ENCODE measurements at regions not wholly inside any gene's neighbourhood (a gene's known extent, or its start where the extent isn't known, plus 50 kb on each side); places are given as distances from the start of the nearest gene placed in this dataset.

DNA sequence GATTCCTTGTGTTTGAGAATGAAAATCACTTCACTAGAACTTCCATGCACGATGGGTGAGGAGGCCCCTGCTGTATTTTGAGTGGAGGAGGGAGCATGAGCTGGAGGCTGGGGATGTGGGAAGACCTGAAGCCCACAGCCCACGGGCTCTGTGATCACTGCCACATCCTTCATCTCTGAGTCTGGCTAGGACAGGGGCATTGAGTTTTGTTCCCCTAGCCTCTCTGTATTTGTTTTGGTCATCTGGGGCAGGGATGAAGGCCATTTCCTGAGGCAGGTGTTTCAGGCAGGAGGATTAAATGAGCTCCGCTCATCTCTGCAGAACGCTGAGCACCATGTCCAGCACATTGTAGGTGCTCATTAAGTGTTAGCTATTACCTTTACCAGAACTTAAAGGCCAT, 293.6 kb downstream of the GLRX3 start:
- intact Hi-C loops (cut with micrococcal nuclease; ENCODE audit: unreplicated experiment) (no loop called here), in situ Hi-C loops (cut with HindIII; ENCODE audit: low pct_unique_long_range_greater_than_20kb, low sequenced_read_pairs) (no loop called here)
- ATAC-seq, result no peak
- POLR2A ChIA-PET, result no interaction called here
- no peaks in the 10 kb centered on the region for H3K4me1 ChIP-seq (ENCODE audit: control insufficient read depth, insufficient read depth, low read length)
- no peak overlapping the region for H3K4me3 ChIP-seq (ENCODE audit: low read depth in 2 of 2, low read length in 2 of 2)
- no peak for TF ChIP-seq POLR2AphosphoS5 (IDR thresholded peaks at IDR 0.05; ENCODE audit: low read depth, low read length)
- no peak for TF ChIP-seq SIN3A (IDR thresholded peaks at IDR 0.05; ENCODE audit: borderline replicate concordance, insufficient read depth, low read depth, low read length)
- TF ChIP-seq TCF7L2 (IDR thresholded peaks at IDR 0.05; ENCODE audit: low read depth, low read length), result no peak
- TF ChIP-seq, protein P1, sequence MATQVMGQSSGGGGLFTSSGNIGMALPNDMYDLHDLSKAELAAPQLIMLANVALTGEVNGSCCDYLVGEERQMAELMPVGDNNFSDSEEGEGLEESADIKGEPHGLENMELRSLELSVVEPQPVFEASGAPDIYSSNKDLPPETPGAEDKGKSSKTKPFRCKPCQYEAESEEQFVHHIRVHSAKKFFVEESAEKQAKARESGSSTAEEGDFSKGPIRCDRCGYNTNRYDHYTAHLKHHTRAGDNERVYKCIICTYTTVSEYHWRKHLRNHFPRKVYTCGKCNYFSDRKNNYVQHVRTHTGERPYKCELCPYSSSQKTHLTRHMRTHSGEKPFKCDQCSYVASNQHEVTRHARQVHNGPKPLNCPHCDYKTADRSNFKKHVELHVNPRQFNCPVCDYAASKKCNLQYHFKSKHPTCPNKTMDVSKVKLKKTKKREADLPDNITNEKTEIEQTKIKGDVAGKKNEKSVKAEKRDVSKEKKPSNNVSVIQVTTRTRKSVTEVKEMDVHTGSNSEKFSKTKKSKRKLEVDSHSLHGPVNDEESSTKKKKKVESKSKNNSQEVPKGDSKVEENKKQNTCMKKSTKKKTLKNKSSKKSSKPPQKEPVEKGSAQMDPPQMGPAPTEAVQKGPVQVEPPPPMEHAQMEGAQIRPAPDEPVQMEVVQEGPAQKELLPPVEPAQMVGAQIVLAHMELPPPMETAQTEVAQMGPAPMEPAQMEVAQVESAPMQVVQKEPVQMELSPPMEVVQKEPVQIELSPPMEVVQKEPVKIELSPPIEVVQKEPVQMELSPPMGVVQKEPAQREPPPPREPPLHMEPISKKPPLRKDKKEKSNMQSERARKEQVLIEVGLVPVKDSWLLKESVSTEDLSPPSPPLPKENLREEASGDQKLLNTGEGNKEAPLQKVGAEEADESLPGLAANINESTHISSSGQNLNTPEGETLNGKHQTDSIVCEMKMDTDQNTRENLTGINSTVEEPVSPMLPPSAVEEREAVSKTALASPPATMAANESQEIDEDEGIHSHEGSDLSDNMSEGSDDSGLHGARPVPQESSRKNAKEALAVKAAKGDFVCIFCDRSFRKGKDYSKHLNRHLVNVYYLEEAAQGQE (IDR thresholded peaks at IDR 0.05; ENCODE audit: insufficient read depth in 1 of 2, low read depth in 2 of 2, low read length in 1 of 2), result no peak
- TF ChIP-seq, protein P2, sequence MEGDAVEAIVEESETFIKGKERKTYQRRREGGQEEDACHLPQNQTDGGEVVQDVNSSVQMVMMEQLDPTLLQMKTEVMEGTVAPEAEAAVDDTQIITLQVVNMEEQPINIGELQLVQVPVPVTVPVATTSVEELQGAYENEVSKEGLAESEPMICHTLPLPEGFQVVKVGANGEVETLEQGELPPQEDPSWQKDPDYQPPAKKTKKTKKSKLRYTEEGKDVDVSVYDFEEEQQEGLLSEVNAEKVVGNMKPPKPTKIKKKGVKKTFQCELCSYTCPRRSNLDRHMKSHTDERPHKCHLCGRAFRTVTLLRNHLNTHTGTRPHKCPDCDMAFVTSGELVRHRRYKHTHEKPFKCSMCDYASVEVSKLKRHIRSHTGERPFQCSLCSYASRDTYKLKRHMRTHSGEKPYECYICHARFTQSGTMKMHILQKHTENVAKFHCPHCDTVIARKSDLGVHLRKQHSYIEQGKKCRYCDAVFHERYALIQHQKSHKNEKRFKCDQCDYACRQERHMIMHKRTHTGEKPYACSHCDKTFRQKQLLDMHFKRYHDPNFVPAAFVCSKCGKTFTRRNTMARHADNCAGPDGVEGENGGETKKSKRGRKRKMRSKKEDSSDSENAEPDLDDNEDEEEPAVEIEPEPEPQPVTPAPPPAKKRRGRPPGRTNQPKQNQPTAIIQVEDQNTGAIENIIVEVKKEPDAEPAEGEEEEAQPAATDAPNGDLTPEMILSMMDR (IDR thresholded peaks at IDR 0.05), result no peak
- H3K9me3 ChIP-seq (ENCODE audit: control insufficient read depth, insufficient read depth, low read depth, low read length), result no peaks in the 10 kb centered on the region
- peaks cover 2% of the 10 kb centered on the region; the same call in 1 of the 2 replicates for H3K27me3 ChIP-seq (ENCODE audit: control insufficient read depth, insufficient read depth, low read length)
- CTCF ChIA-PET, result no interaction called here
- BruUV-seq (replicated peaks), result no TSS peak
- H3K27ac ChIP-seq (ENCODE audit: low read length), result no peak overlapping the region
- no peaks in the 10 kb centered on the region for H3K36me3 ChIP-seq (ENCODE audit: control insufficient read depth, insufficient read depth, low read length)
- no peak for DNase-seq (ENCODE audit: low read depth, low spot score)

DNA sequence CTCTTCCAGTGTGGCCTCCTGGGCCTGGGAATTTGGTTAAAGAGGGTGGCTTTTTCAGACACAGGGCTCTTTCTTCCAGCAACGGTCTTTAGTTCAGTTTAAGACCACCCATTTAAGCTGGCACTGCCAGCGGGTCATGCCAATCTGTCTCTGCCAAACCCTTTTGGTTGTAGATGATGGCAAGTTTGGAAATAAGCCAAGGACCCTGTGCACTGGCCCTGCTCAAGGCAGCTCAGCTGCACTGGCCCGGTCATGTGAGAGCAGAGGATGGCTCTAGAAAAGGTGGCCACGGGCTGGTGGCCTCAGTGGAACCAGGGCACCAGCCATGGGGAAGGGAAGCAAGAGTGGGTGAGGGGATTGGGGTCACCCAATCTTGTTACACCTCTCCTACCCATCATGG, 294.1 kb downstream of the GLRX3 start:
- no TSS peak for BruUV-seq (replicated peaks)
- ChIA-PET CTCF (no interaction called here), POLR2A (no interaction called here)
- ATAC-seq (no peak), DNase-seq (ENCODE audit: low read depth, low spot score) (no peak)
- in situ Hi-C loops (cut with HindIII; ENCODE audit: low pct_unique_long_range_greater_than_20kb, low sequenced_read_pairs), result no loop called here
- H3K27me3 ChIP-seq (ENCODE audit: control insufficient read depth, insufficient read depth, low read length), result peaks cover 2% of the 10 kb centered on the region; the same call in 1 of the 2 replicates
- no peaks in the 10 kb centered on the region for H3K4me1 ChIP-seq (ENCODE audit: control insufficient read depth, insufficient read depth, low read length)
- H3K36me3 ChIP-seq (ENCODE audit: control insufficient read depth, insufficient read depth, low read length), result no peaks in the 10 kb centered on the region
- no peaks in the 10 kb centered on the region for H3K9me3 ChIP-seq (ENCODE audit: control insufficient read depth, insufficient read depth, low read depth, low read length)
- no peak for TF ChIP-seq POLR2AphosphoS5 (IDR thresholded peaks at IDR 0.05; ENCODE audit: low read depth, low read length)
- TF ChIP-seq, protein P1 (IDR thresholded peaks at IDR 0.05; ENCODE audit: insufficient read depth in 1 of 2, low read depth in 2 of 2, low read length in 1 of 2), result no peak
- TF ChIP-seq, protein P2 (IDR thresholded peaks at IDR 0.05), result no peak
- intact Hi-C loops (cut with micrococcal nuclease; ENCODE audit: unreplicated experiment), result no loop called here
- no peak overlapping the region for H3K27ac ChIP-seq (ENCODE audit: low read length)
- no peak overlapping the region for H3K4me3 ChIP-seq (ENCODE audit: low read depth in 2 of 2, low read length in 2 of 2)
